ENCODE measurements at regions not wholly inside any gene's neighbourhood (a gene's known extent, or its start where the extent isn't known, plus 50 kb on each side); places are given as distances from the start of the nearest gene placed in this dataset.

DNA sequence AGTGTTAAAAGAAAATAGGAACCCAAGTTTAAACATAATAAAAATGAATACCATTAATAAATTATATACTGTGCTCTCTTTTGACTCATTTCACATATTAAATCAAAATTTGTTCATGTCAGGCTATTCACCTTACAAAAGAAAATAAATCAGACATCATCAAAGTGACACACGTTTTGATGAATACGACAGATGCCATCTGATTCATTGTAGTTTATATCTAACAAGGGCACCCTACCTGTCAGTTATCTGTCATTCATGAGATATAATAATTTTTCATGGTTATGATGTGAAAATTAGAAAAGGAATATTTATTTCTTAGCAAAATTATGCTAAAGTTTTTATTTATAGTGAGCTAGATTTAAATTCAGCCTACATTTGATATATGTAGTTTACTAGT, 188.1 kb upstream of the PCDH17 start:
- H3K27me3 ChIP-seq (ENCODE audit: control insufficient read depth, insufficient read depth, low read length): no peaks in the 10 kb centered on the region
- no peak overlapping the region for H3K4me3 ChIP-seq (ENCODE audit: low read depth, low read length)
- FAIRE-seq: no peak
- H3K36me3 ChIP-seq (ENCODE audit: control insufficient read depth, insufficient read depth, low read length): no peaks in the 10 kb centered on the region
- TF ChIP-seq, protein P1, sequence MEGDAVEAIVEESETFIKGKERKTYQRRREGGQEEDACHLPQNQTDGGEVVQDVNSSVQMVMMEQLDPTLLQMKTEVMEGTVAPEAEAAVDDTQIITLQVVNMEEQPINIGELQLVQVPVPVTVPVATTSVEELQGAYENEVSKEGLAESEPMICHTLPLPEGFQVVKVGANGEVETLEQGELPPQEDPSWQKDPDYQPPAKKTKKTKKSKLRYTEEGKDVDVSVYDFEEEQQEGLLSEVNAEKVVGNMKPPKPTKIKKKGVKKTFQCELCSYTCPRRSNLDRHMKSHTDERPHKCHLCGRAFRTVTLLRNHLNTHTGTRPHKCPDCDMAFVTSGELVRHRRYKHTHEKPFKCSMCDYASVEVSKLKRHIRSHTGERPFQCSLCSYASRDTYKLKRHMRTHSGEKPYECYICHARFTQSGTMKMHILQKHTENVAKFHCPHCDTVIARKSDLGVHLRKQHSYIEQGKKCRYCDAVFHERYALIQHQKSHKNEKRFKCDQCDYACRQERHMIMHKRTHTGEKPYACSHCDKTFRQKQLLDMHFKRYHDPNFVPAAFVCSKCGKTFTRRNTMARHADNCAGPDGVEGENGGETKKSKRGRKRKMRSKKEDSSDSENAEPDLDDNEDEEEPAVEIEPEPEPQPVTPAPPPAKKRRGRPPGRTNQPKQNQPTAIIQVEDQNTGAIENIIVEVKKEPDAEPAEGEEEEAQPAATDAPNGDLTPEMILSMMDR (IDR thresholded peaks at IDR 0.05; ENCODE audit: insufficient read depth, low read length, severe bottlenecking): no peak
- no peak for DNase-seq (ENCODE audit: low read depth)

- H3K4me3 ChIP-seq (ENCODE audit: low read depth, low read length): no peak overlapping the region
- DNase-seq (ENCODE audit: low read depth) (no peak), FAIRE-seq (no peak)
- TF ChIP-seq, protein P1 (IDR thresholded peaks at IDR 0.05; ENCODE audit: insufficient read depth, low read length, severe bottlenecking): no peak
- H3K36me3 ChIP-seq (ENCODE audit: control insufficient read depth, insufficient read depth, low read length): no peaks in the 10 kb centered on the region
- H3K27me3 ChIP-seq (ENCODE audit: control insufficient read depth, insufficient read depth, low read length): no peaks in the 10 kb centered on the region
Observed at GRCh38 chr13:57450356-57450755, 181.2 kb upstream of the PCDH17 start.

DNA sequence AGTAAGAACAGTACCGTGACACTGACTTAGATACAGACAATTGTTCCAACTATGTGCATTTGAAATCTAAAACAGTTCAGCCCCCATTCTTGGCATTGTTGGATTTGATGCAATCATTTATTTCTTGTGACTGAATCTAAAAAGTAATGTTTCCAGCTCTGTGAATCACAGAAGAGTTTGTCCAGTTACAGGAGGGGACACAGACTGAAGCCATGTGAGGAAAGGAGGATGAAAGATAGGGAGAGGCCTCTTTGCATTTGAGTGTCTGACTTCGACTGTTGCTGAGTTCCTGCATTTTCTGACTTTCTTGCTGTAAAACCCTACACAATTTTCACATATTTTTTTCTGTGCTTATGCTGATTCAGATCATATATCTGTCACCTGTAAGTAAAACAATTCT, 179.3 kb upstream of the PCDH17 start:
- Histone ChIP-seq H3K4me3 (ENCODE audit: low read depth, low read length) (no peak overlapping the region), H3K36me3 (ENCODE audit: control insufficient read depth, insufficient read depth, low read length) (no peaks in the 10 kb centered on the region), H3K27me3 (ENCODE audit: control insufficient read depth, insufficient read depth, low read length) (no peaks in the 10 kb centered on the region)
- DNase-seq (ENCODE audit: low read depth) (no peak), FAIRE-seq (no peak)
- TF ChIP-seq, protein P1 (IDR thresholded peaks at IDR 0.05; ENCODE audit: insufficient read depth, low read length, severe bottlenecking): no peak

DNA sequence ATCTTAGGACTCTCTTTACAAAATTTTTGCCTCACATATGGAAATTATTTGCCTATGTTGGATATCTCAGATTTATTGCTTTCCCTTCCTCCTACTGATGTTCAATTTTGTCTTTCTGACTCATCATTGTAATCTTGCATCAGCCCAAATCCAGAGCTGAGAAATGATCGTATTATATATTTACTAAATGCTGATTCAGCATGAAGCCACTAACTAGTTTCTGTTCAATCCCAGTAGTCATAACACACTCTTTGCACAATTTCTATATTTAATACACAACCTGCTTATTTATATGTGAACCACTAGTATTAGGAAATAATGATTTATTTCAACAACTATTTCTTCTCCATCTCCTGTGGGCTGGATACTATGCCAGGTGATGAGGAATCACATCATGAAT, 161.1 kb upstream of the PCDH17 start:
- Histone ChIP-seq H3K4me3 (ENCODE audit: low read depth, low read length) (no peak overlapping the region), H3K36me3 (ENCODE audit: control insufficient read depth, insufficient read depth, low read length) (no peaks in the 10 kb centered on the region), H3K27me3 (ENCODE audit: control insufficient read depth, insufficient read depth, low read length) (no peaks in the 10 kb centered on the region)
- TF ChIP-seq, protein P1 (IDR thresholded peaks at IDR 0.05; ENCODE audit: insufficient read depth, low read length, severe bottlenecking): no peak
- no peak for DNase-seq (ENCODE audit: low read depth)
- FAIRE-seq: no peak

- H3K36me3 ChIP-seq (ENCODE audit: control insufficient read depth, insufficient read depth, low read length): no peaks in the 10 kb centered on the region
- FAIRE-seq: no peak
- no peaks in the 10 kb centered on the region for H3K27me3 ChIP-seq (ENCODE audit: control insufficient read depth, insufficient read depth, low read length)
- no peak for DNase-seq (ENCODE audit: low read depth)
- no peak overlapping the region for H3K4me3 ChIP-seq (ENCODE audit: low read depth, low read length)
- TF ChIP-seq, protein P1 (IDR thresholded peaks at IDR 0.05; ENCODE audit: insufficient read depth, low read length, severe bottlenecking): no peak
Observed at GRCh38 chr13:57491318-57491717, 140.2 kb upstream of the PCDH17 start.

GRCh38 chr13:57507752-57508463, 123.6 kb upstream of the PCDH17 start:
- TF ChIP-seq, protein P1 (IDR thresholded peaks at IDR 0.05; ENCODE audit: insufficient read depth, low read length, severe bottlenecking): no peak
- no peaks in the 10 kb centered on the region for H3K36me3 ChIP-seq (ENCODE audit: control insufficient read depth, insufficient read depth, low read length)
- DNase-seq (ENCODE audit: low read depth) (no peak), FAIRE-seq (no peak)
- no peaks in the 10 kb centered on the region for H3K27me3 ChIP-seq (ENCODE audit: control insufficient read depth, insufficient read depth, low read length)
- no peak overlapping the region for H3K4me3 ChIP-seq (ENCODE audit: low read depth, low read length)
